Parathyroid adenoma (tissue), 2 donors: ENCODE measurements at regions not wholly inside any gene's neighbourhood (a gene's known extent, or its start where the extent isn't known, plus 50 kb on each side); places are given as distances from the start of the nearest gene placed in this dataset.
"Not testable (repeated sequence)": the region's sequence is repeated elsewhere in the genome, so short reads cannot be mapped to it uniquely, and the experiment has no call there.

Experiments used
- H2AFZ ChIP-seq: fragments of 300-600 bp; sonication (generic); one replicate; pipeline ENCODE4 v1.7.0; 2017; ENCODE audit warnings: antibody characterized with exemption, mild to moderate bottlenecking
- H3K27ac ChIP-seq: fragments of 300-600 bp; sonication (generic); one replicate; pipeline ENCODE4 v1.7.0; 2017
- H3K27me3 ChIP-seq: fragments of 300-600 bp; sonication (generic); one replicate; pipeline ENCODE4 v1.7.0; 2017; ENCODE audit warnings: low read length; ENCODE audit not compliant: control insufficient read depth, insufficient read depth
- H3K36me3 ChIP-seq: fragments of 300-600 bp; sonication (generic); one replicate; pipeline ENCODE4 v1.7.0; 2017; ENCODE audit warnings: low read length; ENCODE audit not compliant: control insufficient read depth, insufficient read depth
- H3K4me1 ChIP-seq: fragments of 300-600 bp; sonication (generic); one replicate; pipeline ENCODE4 v1.7.0; 2017; ENCODE audit warnings: control low read depth
- H3K4me2 ChIP-seq: fragments of 300-600 bp; sonication (generic); one replicate; pipeline ENCODE4 v1.7.0; 2017; ENCODE audit warnings: low read length
- H3K4me3 ChIP-seq: fragments of 300-600 bp; sonication (generic); one replicate; pipeline ENCODE4 v1.7.0; 2017; ENCODE audit warnings: low read depth, low read length
- H3K79me2 ChIP-seq: fragments of 300-600 bp; sonication (generic); one replicate; pipeline ENCODE4 v1.7.0; 2017; ENCODE audit warnings: control low read depth
- H3K9ac ChIP-seq: fragments of 300-600 bp; sonication (generic); one replicate; pipeline ENCODE4 v1.7.0; 2017; ENCODE audit warnings: mild to moderate bottlenecking
- H3K9me3 ChIP-seq: fragments of 300-600 bp; sonication (generic); one replicate; pipeline ENCODE4 v1.7.0; 2017; ENCODE audit warnings: low read length; ENCODE audit not compliant: control insufficient read depth
- TF ChIP-seq, protein P1 (sequence below): fragments of 300-600 bp; sonication (generic); IDR thresholded peaks from one replicate; pipeline ENCODE4 v1.7.0; 2017; ENCODE audit warnings: antibody characterized with exemption, mild to moderate bottlenecking
- donor health status: primary hyperparathyroidism.

DNA sequence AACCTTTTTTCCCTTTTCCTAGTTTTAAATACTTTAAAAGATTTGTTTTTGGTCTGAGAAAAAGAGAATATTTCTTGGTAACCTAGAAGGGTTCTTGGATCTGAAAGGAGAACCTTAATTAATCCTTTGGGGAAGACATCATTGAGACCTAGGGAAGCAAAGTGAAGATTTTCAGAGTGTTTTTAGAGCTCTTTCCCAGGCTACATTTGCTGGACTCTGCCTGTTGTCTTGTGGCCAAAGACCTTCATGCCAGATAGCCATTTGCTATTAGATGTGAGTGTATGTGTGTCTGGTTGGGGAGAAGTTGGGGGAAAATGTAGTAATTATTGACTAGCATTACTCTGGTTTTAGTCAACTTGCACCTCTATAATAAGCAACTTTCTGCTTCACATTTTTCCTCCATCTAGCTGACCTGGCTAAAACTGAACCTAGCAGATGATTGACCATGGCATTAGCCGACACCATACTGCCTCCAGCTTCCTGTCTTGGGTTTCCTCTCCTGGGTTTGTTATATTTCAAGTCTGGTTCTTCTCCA lies 239.1 kb downstream of the USP25 start:
- no peak overlapping the region for H3K27ac ChIP-seq
- TF ChIP-seq, protein P1, sequence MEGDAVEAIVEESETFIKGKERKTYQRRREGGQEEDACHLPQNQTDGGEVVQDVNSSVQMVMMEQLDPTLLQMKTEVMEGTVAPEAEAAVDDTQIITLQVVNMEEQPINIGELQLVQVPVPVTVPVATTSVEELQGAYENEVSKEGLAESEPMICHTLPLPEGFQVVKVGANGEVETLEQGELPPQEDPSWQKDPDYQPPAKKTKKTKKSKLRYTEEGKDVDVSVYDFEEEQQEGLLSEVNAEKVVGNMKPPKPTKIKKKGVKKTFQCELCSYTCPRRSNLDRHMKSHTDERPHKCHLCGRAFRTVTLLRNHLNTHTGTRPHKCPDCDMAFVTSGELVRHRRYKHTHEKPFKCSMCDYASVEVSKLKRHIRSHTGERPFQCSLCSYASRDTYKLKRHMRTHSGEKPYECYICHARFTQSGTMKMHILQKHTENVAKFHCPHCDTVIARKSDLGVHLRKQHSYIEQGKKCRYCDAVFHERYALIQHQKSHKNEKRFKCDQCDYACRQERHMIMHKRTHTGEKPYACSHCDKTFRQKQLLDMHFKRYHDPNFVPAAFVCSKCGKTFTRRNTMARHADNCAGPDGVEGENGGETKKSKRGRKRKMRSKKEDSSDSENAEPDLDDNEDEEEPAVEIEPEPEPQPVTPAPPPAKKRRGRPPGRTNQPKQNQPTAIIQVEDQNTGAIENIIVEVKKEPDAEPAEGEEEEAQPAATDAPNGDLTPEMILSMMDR, result no peak
- no peaks in the 10 kb centered on the region for H3K4me1 ChIP-seq
- no peaks in the 10 kb centered on the region for H3K27me3 ChIP-seq
- H3K79me2 ChIP-seq, result no peaks in the 10 kb centered on the region
- no peak overlapping the region for H3K4me2 ChIP-seq
- H3K9ac ChIP-seq, result no peak overlapping the region
- no peaks in the 10 kb centered on the region for H3K9me3 ChIP-seq
- no peak overlapping the region for H2AFZ ChIP-seq
- H3K36me3 ChIP-seq, result no peaks in the 10 kb centered on the region
- no peak overlapping the region for H3K4me3 ChIP-seq

DNA sequence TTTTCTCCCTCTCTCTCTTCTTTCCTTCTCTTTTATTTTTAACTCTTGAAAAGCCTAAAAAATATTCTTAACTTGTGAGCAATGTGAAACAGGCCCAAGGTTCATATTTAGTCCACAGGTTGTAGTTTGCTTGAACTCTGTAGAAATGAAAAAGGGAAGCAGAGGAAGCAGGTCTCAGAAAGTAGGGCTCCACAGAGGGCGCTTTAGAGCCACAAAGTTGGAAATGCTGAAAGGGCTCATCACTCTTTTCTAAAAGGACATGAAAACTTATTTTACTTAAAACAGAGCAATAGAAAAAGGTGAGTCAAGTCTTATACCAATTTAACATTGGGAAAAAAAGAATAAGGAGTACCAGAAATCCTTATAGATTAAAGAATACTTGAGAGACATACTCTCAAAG lies 247.0 kb downstream of the USP25 start:
- no peaks in the 10 kb centered on the region for H3K4me1 ChIP-seq
- H3K27me3 ChIP-seq, result no peaks in the 10 kb centered on the region
- no peak overlapping the region for H3K4me2 ChIP-seq
- no peaks in the 10 kb centered on the region for H3K79me2 ChIP-seq
- H3K9me3 ChIP-seq, result no peaks in the 10 kb centered on the region
- TF ChIP-seq, protein P1, result no peak
- H2AFZ ChIP-seq, result no peak overlapping the region
- H3K36me3 ChIP-seq, result no peaks in the 10 kb centered on the region
- no peak overlapping the region for H3K27ac ChIP-seq
- H3K4me3 ChIP-seq, result no peak overlapping the region
- no peak overlapping the region for H3K9ac ChIP-seq

DNA sequence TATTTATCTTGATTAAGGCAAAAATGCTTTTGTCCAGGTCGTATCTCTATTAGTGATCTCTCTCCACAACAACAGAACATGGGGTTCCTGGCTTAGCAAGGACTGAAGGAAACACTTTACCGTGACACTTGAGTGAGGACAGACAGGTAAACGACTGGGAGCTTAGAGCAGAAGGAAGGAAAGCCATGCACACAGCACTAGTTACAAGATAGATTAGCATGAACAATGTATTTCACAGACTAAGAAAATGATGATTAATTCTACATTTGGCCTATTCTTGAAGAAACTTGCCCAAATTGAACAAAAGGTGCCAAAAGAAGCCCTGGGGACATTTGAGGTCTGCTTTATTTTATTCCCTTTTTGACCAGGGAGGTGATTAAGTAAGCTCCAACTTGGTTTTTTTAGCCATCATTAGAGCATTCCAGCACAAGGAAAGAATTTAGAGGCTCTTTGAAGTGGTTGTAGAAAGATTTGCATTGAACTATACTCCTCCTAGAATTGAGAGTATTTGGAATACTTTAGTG lies 248.5 kb downstream of the USP25 start:
- H3K27ac ChIP-seq, result no peak overlapping the region
- peak overlapping the region; percentile 56 for H3K4me2 ChIP-seq

DNA sequence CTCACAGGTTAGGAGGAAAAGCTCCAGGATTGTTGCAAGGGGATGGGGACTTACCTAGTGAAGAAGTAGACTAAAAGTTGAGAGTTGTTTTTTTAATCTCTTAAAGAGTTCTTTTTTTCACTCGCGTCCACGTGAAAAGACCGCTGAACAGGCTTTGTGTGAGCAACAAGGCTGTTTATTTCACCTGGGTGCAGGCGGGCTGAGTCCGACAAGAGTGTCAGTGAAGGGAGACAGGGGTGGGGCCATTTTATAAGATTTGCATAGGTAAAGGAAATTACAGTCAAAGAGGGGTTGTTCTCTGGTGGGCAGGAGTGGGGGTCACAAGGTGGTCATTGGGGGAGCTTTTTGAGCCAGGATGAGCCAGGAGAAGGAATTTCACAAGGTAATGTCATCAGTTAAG lies 249.7 kb downstream of the USP25 start:
- not testable (repeated sequence) for H2AFZ ChIP-seq, H3K4me2 ChIP-seq, H3K36me3 ChIP-seq, H3K9ac ChIP-seq, H3K79me2 ChIP-seq, H3K9me3 ChIP-seq, H3K4me3 ChIP-seq, H3K27ac ChIP-seq, H3K4me1 ChIP-seq, H3K27me3 ChIP-seq

More for the DNA sequence above, 248.5 kb downstream of the USP25 start:
- Histone ChIP-seq H3K4me1 (no peaks in the 10 kb centered on the region), H3K9me3 (no peaks in the 10 kb centered on the region), H3K9ac (no peak overlapping the region), H3K36me3 (no peaks in the 10 kb centered on the region), H3K4me3 (no peak overlapping the region), H3K27me3 (no peaks in the 10 kb centered on the region), H3K79me2 (no peaks in the 10 kb centered on the region), H2AFZ (no peak overlapping the region)
- TF ChIP-seq, protein P1, result no peak

DNA sequence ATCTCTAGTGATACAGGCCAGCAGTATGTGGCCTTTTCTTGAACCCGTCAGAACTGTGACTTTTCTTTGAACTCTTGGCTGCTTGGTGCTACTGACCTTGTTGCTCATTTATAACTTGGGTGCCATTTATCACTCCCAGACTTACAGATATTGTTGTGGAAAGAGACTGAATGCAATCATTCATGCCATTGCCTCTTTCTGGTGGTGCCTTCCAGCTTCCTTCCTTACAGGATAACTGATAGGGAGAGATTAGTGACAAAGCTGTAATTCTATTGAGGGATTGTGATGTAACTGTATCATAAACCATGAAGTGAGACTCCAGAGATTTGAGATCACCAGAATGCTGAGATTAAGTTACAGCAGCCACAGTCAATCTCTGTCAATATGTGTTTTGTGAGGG lies 256.5 kb downstream of the USP25 start:
- Histone ChIP-seq H3K4me2 (no peak overlapping the region), H3K27me3 (no peaks in the 10 kb centered on the region), H2AFZ (no peak overlapping the region), H3K27ac (no peak overlapping the region), H3K79me2 (no peaks in the 10 kb centered on the region), H3K9ac (no peak overlapping the region), H3K36me3 (no peaks in the 10 kb centered on the region), H3K4me1 (no peaks in the 10 kb centered on the region), H3K4me3 (no peak overlapping the region), H3K9me3 (no peaks in the 10 kb centered on the region)
- TF ChIP-seq, protein P1, result no peak
